Astrocyte (in vitro differentiated cells and primary cell): ENCODE measurements at regions not wholly inside any gene's neighbourhood (a gene's known extent, or its start where the extent isn't known, plus 50 kb on each side); places are given as distances from the start of the nearest gene placed in this dataset.

Experiments
- DNase-seq: peaks from one replicate; pipeline ENCODE4 v3.0.0-alpha.2; 2010; ENCODE audit warnings: low read depth
- FAIRE-seq: peaks from 2 replicates; lab custom pipeline; 2011; peaks lifted over from hg19 to GRCh38; lab: Jason Lieb, UNC
- H2AFZ ChIP-seq: 2 replicates; pipeline ENCODE4 v1.6.0; 2012; ENCODE audit warnings: low read depth, low read length, inconsistent platforms
- H3K27ac ChIP-seq: 2 replicates; pipeline ENCODE4 v1.5.1; 2011; ENCODE audit warnings: low read depth, low read length, inconsistent platforms
- H3K27me3 ChIP-seq: 2 replicates; pipeline ENCODE4 v1.6.0; 2011; ENCODE audit warnings: low read length, inconsistent platforms; ENCODE audit not compliant: insufficient read depth
- H3K36me3 ChIP-seq: 2 replicates; pipeline ENCODE4 v1.5.1; 2011; ENCODE audit warnings: low read length, inconsistent platforms; ENCODE audit not compliant: insufficient read depth
- H3K4me1 ChIP-seq: 2 replicates; pipeline ENCODE4 v1.5.1; 2011; ENCODE audit warnings: low read length, inconsistent platforms; ENCODE audit not compliant: insufficient read depth
- H3K4me2 ChIP-seq: 2 replicates; pipeline ENCODE4 v1.6.0; 2012; ENCODE audit warnings: low read length, inconsistent platforms
- H3K4me3 ChIP-seq: 2 replicates; pipeline ENCODE4 v1.5.1; 2011; ENCODE audit warnings: low read depth, mild to moderate bottlenecking, low read length, inconsistent platforms; ENCODE audit not compliant: insufficient read depth
- H3K79me2 ChIP-seq: 2 replicates; pipeline ENCODE4 v1.6.0; 2012; ENCODE audit warnings: mild to moderate bottlenecking, low read length, inconsistent platforms; ENCODE audit not compliant: insufficient read depth
- H3K9ac ChIP-seq: 2 replicates; pipeline ENCODE4 v1.6.0; 2012; ENCODE audit warnings: mild to moderate bottlenecking, low read length, inconsistent platforms
- H3K9me3 ChIP-seq: 2 replicates; pipeline ENCODE4 v1.5.1; 2012; ENCODE audit warnings: low read depth, mild to moderate bottlenecking, low read length, inconsistent platforms; ENCODE audit not compliant: insufficient read depth
- H4K20me1 ChIP-seq: 2 replicates; pipeline ENCODE4 v1.6.0; 2012; ENCODE audit warnings: low read length, inconsistent platforms; ENCODE audit not compliant: insufficient read depth
- H3K27ac Mint-ChIP-seq: one replicate; pipeline ENCODE4 v1.8.0; 2021; ENCODE audit warnings: mild to moderate bottlenecking, mixed read lengths; ENCODE audit not compliant: unreplicated experiment
- H3K27me3 Mint-ChIP-seq: one replicate; pipeline ENCODE4 v1.8.0; 2021; ENCODE audit warnings: low read depth, mixed read lengths; ENCODE audit not compliant: unreplicated experiment
- H3K36me3 Mint-ChIP-seq: one replicate; pipeline ENCODE4 v1.8.0; 2021; ENCODE audit warnings: low read depth, mixed read lengths; ENCODE audit not compliant: unreplicated experiment
- H3K4me1 Mint-ChIP-seq: one replicate; pipeline ENCODE4 v1.8.0; 2021; ENCODE audit warnings: low read depth, mixed read lengths; ENCODE audit not compliant: unreplicated experiment
- H3K4me3 Mint-ChIP-seq: one replicate; pipeline ENCODE4 v1.8.0; 2021; ENCODE audit warnings: mild to moderate bottlenecking, moderate library complexity, mixed read lengths; ENCODE audit not compliant: unreplicated experiment
- H3K9me3 Mint-ChIP-seq: one replicate; pipeline ENCODE4 v1.8.0; 2021; ENCODE audit warnings: mild to moderate bottlenecking, mixed read lengths; ENCODE audit not compliant: unreplicated experiment
- EZH2 ChIP-seq: IDR thresholded peaks from 2 replicates; pipeline ENCODE4 v1.6.1; 2012; ENCODE audit warnings: mild to moderate bottlenecking, low read length, inconsistent platforms; ENCODE audit not compliant: insufficient read depth
- TF ChIP-seq, protein P1 (sequence below): IDR thresholded peaks from 2 replicates; pipeline ENCODE4 v1.5.1; 2011; ENCODE audit warnings: low read depth, mild to moderate bottlenecking, inconsistent platforms, low read length, moderate library complexity; ENCODE audit not compliant: insufficient read depth

DNA sequence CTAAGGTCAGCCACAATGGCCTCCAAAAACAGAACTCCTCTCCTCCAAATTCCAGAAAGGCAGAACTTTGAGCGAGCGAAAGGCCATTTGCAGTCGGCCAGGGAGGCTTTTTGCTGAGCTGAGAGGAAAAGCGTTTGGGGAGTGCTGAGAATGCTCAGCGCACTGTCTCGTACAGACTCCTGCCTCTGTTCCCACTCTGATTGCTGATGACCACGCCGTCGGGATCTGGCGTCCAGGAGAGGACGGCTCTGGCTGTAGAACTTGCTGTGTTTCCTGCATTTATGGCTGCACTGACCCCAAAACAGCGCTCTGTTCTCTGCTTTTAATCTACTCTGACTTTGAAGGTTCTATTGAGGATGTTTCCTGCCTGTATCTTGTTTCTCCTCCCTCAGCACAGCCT lies 82.4 kb upstream of the WSCD2 start:
- Histone ChIP-seq H3K27me3 (no peaks in the 10 kb centered on the region), H2AFZ (no peak overlapping the region), H4K20me1 (no peaks in the 10 kb centered on the region), H3K27ac (no peak overlapping the region), H3K36me3 (no peaks in the 10 kb centered on the region), H3K4me1 (no peaks in the 10 kb centered on the region), H3K4me2 (no peak overlapping the region), H3K9me3 (no peaks in the 10 kb centered on the region), H3K4me3 (no peak overlapping the region), H3K9ac (no peak overlapping the region), H3K79me2 (no peaks in the 10 kb centered on the region)
- peaks cover 32% of the 10 kb centered on the region for H3K27me3 Mint-ChIP-seq
- DNase-seq (no peak), FAIRE-seq (no peak)
- no peaks in the 10 kb centered on the region for H3K36me3 Mint-ChIP-seq
- H3K9me3 Mint-ChIP-seq: no peaks in the 10 kb centered on the region
- peaks cover under 1% of the 10 kb centered on the region for H3K4me1 Mint-ChIP-seq
- no peak overlapping the region for H3K27ac Mint-ChIP-seq
- H3K4me3 Mint-ChIP-seq: no peak overlapping the region
- TF ChIP-seq, protein P1, sequence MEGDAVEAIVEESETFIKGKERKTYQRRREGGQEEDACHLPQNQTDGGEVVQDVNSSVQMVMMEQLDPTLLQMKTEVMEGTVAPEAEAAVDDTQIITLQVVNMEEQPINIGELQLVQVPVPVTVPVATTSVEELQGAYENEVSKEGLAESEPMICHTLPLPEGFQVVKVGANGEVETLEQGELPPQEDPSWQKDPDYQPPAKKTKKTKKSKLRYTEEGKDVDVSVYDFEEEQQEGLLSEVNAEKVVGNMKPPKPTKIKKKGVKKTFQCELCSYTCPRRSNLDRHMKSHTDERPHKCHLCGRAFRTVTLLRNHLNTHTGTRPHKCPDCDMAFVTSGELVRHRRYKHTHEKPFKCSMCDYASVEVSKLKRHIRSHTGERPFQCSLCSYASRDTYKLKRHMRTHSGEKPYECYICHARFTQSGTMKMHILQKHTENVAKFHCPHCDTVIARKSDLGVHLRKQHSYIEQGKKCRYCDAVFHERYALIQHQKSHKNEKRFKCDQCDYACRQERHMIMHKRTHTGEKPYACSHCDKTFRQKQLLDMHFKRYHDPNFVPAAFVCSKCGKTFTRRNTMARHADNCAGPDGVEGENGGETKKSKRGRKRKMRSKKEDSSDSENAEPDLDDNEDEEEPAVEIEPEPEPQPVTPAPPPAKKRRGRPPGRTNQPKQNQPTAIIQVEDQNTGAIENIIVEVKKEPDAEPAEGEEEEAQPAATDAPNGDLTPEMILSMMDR: no peak
- TF ChIP-seq EZH2: no peak

DNA sequence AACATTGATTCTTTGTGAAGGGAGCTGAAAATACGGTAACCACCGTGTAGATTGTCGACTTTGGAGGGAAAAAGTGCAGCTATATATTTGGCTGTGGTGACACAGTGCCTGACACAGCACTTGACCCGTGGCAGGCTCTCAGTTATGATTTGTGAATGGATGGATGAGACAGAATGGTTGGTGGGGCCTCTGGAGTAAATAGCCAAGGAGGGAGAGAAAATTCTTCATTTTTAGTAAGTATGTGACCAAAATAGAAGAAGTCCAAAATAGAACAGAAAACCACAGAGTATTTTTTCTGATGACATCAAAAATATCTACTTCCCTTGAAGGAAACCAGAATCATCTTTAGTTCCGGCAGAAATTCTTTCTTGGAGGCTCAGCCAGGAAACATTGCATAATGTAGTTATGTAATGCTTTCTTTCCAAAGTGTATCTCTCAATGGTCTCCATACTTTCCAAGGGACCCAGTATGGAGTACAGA lies 82.0 kb upstream of the WSCD2 start:
- FAIRE-seq: no peak
- H3K36me3 Mint-ChIP-seq: no peaks in the 10 kb centered on the region

DNA sequence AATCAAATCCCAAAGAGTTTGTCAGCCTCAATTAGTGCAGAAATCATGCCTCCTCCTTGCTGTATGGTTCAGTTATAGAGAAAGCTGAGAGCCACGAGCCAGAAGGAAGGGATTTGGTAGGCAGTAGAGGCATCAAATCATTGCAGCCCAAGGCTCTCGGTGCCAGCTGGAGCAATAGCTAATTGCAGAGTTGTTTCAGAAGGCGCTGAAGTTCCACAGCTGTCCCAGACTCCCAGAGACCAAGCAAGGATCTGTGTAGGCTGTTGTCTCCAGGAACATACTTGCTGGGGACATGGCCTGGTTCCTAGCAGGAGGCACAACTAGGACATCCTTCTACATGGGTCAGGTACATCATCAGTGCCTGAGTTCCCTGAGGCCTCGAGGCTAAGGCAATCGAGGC lies 80.4 kb upstream of the WSCD2 start:
- Histone ChIP-seq H3K4me3 (no peak overlapping the region), H3K4me2 (no peak overlapping the region), H3K4me1 (no peaks in the 10 kb centered on the region), H4K20me1 (no peaks in the 10 kb centered on the region), H2AFZ (no peak overlapping the region), H3K9me3 (no peaks in the 10 kb centered on the region), H3K27me3 (no peaks in the 10 kb centered on the region), H3K79me2 (no peaks in the 10 kb centered on the region), H3K9ac (no peak overlapping the region), H3K27ac (no peak overlapping the region), H3K36me3 (no peaks in the 10 kb centered on the region)
- Mint-ChIP-seq H3K27ac (no peak overlapping the region), H3K4me1 (no peaks in the 10 kb centered on the region), H3K4me3 (no peak overlapping the region), H3K27me3 (peaks cover 33% of the 10 kb centered on the region), H3K36me3 (no peaks in the 10 kb centered on the region), H3K9me3 (no peaks in the 10 kb centered on the region)
- DNase-seq (no peak), FAIRE-seq (no peak)
- TF ChIP-seq, protein P1: no peak
- TF ChIP-seq EZH2: no peak

More for the DNA sequence above, 82.0 kb upstream of the WSCD2 start:
- TF ChIP-seq, protein P1: no peak
- no peak for TF ChIP-seq EZH2
- no peak overlapping the region for H3K4me2 ChIP-seq
- no peaks in the 10 kb centered on the region for H3K36me3 ChIP-seq
- H3K9me3 ChIP-seq: no peaks in the 10 kb centered on the region
- no peak overlapping the region for H3K4me3 ChIP-seq
- no peak overlapping the region for H3K27ac Mint-ChIP-seq
- H4K20me1 ChIP-seq: no peaks in the 10 kb centered on the region
- no peak for DNase-seq
- no peak overlapping the region for H3K27ac ChIP-seq
- H3K27me3 ChIP-seq: no peaks in the 10 kb centered on the region
- no peaks in the 10 kb centered on the region for H3K79me2 ChIP-seq
- H3K4me3 Mint-ChIP-seq: no peak overlapping the region
- no peak overlapping the region for H3K9ac ChIP-seq
- no peaks in the 10 kb centered on the region for H3K4me1 Mint-ChIP-seq
- H3K9me3 Mint-ChIP-seq: no peaks in the 10 kb centered on the region
- H3K27me3 Mint-ChIP-seq: peaks cover 33% of the 10 kb centered on the region
- H2AFZ ChIP-seq: no peak overlapping the region
- H3K4me1 ChIP-seq: no peaks in the 10 kb centered on the region
